ENCODE measurements at regions not wholly inside any gene's neighbourhood (a gene's known extent, or its start where the extent isn't known, plus 50 kb on each side); places are given as distances from the start of the nearest gene placed in this dataset.

GRCh38 chr1:81259625-81260411 is 540.9 kb upstream of the ADGRL2 start:
- no peak for TF ChIP-seq EZH2 (IDR thresholded peaks at IDR 0.05)
- no peak for TF ChIP-seq FOXP2 (optimal IDR thresholded peaks at IDR 0.05; ENCODE audit: control extremely low read depth, extremely low read length, insufficient read depth)

Data from SK-N-MC (cell line).